IMR-90 (cell line): ENCODE measurements at regions not wholly inside any gene's neighbourhood (a gene's known extent, or its start where the extent isn't known, plus 50 kb on each side); places are given as distances from the start of the nearest gene placed in this dataset.

ENCODE experiments used
- ATAC-seq: fragments of 200-7000 bp; cut with Tn5 transposase; 2 replicates; pipeline ENCODE4 v1.9.1; 2020; ENCODE audit warnings: low read depth, mild to moderate bottlenecking, moderate library complexity
- BruUV-seq: library from RNA; stranded (reverse); fragments of 400-500 nt; replicated peaks from 2 replicates; lab custom pipeline; 2021; lab: Mats Ljungman, UMichigan
- CTCF ChIA-PET: fragments of 300-600 bp; formaldehyde crosslinking; extraction: SDS; loops from one replicate; lab custom pipeline; 2021; ENCODE audit warnings: antibody characterized with exemption; lab: Yijun Ruan, JAX
- POLR2A ChIA-PET: fragments of 300-600 bp; sonication (Branson Sonifier 250); formaldehyde crosslinking; loops from one replicate; lab custom pipeline; 2022; ENCODE audit warnings: antibody characterized with exemption; ENCODE audit not compliant: unreplicated experiment; lab: Charles Lee
- DNase-seq: peaks from one replicate; pipeline ENCODE4 v3.0.0; 2013
- H2AFZ ChIP-seq: replicated peaks from 2 replicates; pipeline ENCODE3; 2013; ENCODE audit warnings: low read length, mild to moderate bottlenecking; ENCODE audit not compliant: poor library complexity
- H2AK5ac ChIP-seq: 2 replicates; pipeline ENCODE4 v1.6.1; 2013; ENCODE audit warnings: low read depth, low read length, inconsistent platforms
- H2AK9ac ChIP-seq: replicated peaks from 2 replicates; pipeline ENCODE3; 2013; ENCODE audit warnings: mild to moderate bottlenecking, low read depth, low read length, moderate library complexity; ENCODE audit not compliant: poor library complexity
- H2BK120ac ChIP-seq: 2 replicates; pipeline ENCODE4 v1.6.1; 2013; ENCODE audit warnings: low read depth, low read length, inconsistent platforms
- H2BK15ac ChIP-seq: 3 replicates; pipeline ENCODE4 v1.6.1; 2013; ENCODE audit warnings: low read depth, low read length, inconsistent platforms
- H2BK20ac ChIP-seq: 2 replicates; pipeline ENCODE4 v1.6.1; 2013; ENCODE audit warnings: low read depth, mild to moderate bottlenecking, inconsistent platforms, low read length, moderate library complexity
- H2BK5ac ChIP-seq: 2 replicates; pipeline ENCODE4 v1.6.1; 2013; ENCODE audit warnings: mild to moderate bottlenecking, low read depth, low read length, inconsistent platforms; ENCODE audit not compliant: poor library complexity, severe bottlenecking
- H3K14ac ChIP-seq: replicated peaks from 2 replicates; pipeline ENCODE4 v1.6.1; 2013; ENCODE audit warnings: low read depth, low read length, inconsistent platforms
- H3K18ac ChIP-seq: 2 replicates; pipeline ENCODE4 v1.6.1; 2013; ENCODE audit warnings: low read depth, low read length, control low read depth
- H3K23ac ChIP-seq: 2 replicates; pipeline ENCODE4 v1.6.1; 2013; ENCODE audit warnings: low read depth, low read length, inconsistent platforms
- H3K27ac ChIP-seq: 2 replicates; pipeline ENCODE4 v1.5.1; 2013; ENCODE audit warnings: mild to moderate bottlenecking, control low read depth, low read length; ENCODE audit not compliant: insufficient read depth
- H3K27me3 ChIP-seq: 2 replicates; pipeline ENCODE4 v1.6.1; 2013; ENCODE audit warnings: low read length; ENCODE audit not compliant: control insufficient read depth, insufficient read depth
- H3K36me3 ChIP-seq: 2 replicates; pipeline ENCODE4 v1.6.1; 2013; ENCODE audit warnings: low read length, mixed read lengths; ENCODE audit not compliant: control insufficient read depth, insufficient read depth
- H3K4ac ChIP-seq: 2 replicates; pipeline ENCODE4 v1.6.1; 2013; ENCODE audit warnings: low read depth, low read length, inconsistent platforms
- H3K4me1 ChIP-seq: 2 replicates; pipeline ENCODE4 v1.6.1; 2013; ENCODE audit warnings: low read length, mixed read lengths; ENCODE audit not compliant: control insufficient read depth, insufficient read depth
- H3K4me2 ChIP-seq: 2 replicates; pipeline ENCODE4 v1.6.1; 2013; ENCODE audit warnings: low read depth, mild to moderate bottlenecking, control low read depth, low read length, moderate library complexity
- H3K4me3 ChIP-seq: 2 replicates; pipeline ENCODE4 v1.5.1; 2013; ENCODE audit warnings: low read depth, mild to moderate bottlenecking, control low read depth, low read length, moderate library complexity; ENCODE audit not compliant: insufficient read depth
- H3K56ac ChIP-seq: 2 replicates; pipeline ENCODE4 v1.6.1; 2013; ENCODE audit warnings: low read length, inconsistent platforms; ENCODE audit not compliant: insufficient read depth; ENCODE audit errors: extremely low read depth
- H3K79me1 ChIP-seq, 2 experiments: 2 replicates each; pipeline ENCODE4 v1.6.1; 2013; ENCODE audit warnings: low read length in 2 of 2, inconsistent platforms in 1 of 2, low read depth in 1 of 2
- H3K9ac ChIP-seq: 2 replicates; pipeline ENCODE4 v1.6.1; 2013; ENCODE audit warnings: low read depth, low read length, control low read depth
- H3K9me1 ChIP-seq: 2 replicates; pipeline ENCODE4 v1.6.1; 2013; ENCODE audit warnings: low read length, inconsistent platforms; ENCODE audit not compliant: insufficient read depth
- H3K9me3 ChIP-seq: 2 replicates; pipeline ENCODE4 v1.6.1; 2013; ENCODE audit warnings: low read length; ENCODE audit not compliant: control insufficient read depth, insufficient read depth
- H4K20me1 ChIP-seq: 2 replicates; pipeline ENCODE4 v1.6.1; 2013; ENCODE audit warnings: low read length, inconsistent platforms; ENCODE audit not compliant: insufficient read depth
- H4K5ac ChIP-seq: 2 replicates; pipeline ENCODE4 v1.6.1; 2013; ENCODE audit warnings: mild to moderate bottlenecking, low read depth, low read length, control low read depth
- H4K8ac ChIP-seq, 2 experiments: 2 replicates each; pipeline ENCODE4 v1.6.1; 2013; ENCODE audit warnings: low read depth in 2 of 2, low read length in 2 of 2, control low read depth in 1 of 2, inconsistent platforms in 1 of 2
- H4K91ac ChIP-seq: 2 replicates; pipeline ENCODE4 v1.6.1; 2013; ENCODE audit warnings: low read depth, low read length, inconsistent platforms; ENCODE audit not compliant: insufficient read depth
- CHD1 ChIP-seq: IDR thresholded peaks from 2 replicates; pipeline ENCODE4 v1.6.1; 2012; ENCODE audit warnings: low read depth, low read length, improper control_type of control experiment
- WGBS, 2 experiments: methylation state at CpG; one replicate each; pipeline versions ENCODE4 v1.1.5 to v1.1.7; 2013; ENCODE audit warnings: missing lambda C conversion rate in 2 of 2; ENCODE audit not compliant: insufficient read length in 1 of 2; ENCODE audit errors: extremely low coverage in 2 of 2; 5-methylcytosine and 5-hydroxymethylcytosine counted together
- dilution Hi-C: fragments of 300-500 bp; cut with HindIII; formaldehyde crosslinking; loops from one replicate; pipeline ENCODE4 v1.14.3; 2018; ENCODE audit warnings: low sequenced_read_pairs; ENCODE audit not compliant: unreplicated experiment
- in situ Hi-C: fragments of 300-500 bp; cut with MboI; formaldehyde crosslinking; loops from 3 replicates; pipeline ENCODE4 v1.14.3; 2019; ENCODE audit warnings: low sequenced_read_pairs, inconsistent platforms, mixed read lengths
- intact Hi-C: fragments of 100-400 bp; cut with micrococcal nuclease; formaldehyde crosslinking; loops from 2 replicates; pipeline ENCODE4 v1.10.0; 2022
- TF ChIP-seq, protein P1 (sequence below): fragments of 150-350 bp; IDR thresholded peaks from 2 replicates; pipeline ENCODE4 v1.6.1; 2016; ENCODE audit warnings: low read depth, mild to moderate bottlenecking, low read length, moderate library complexity, borderline replicate concordance

- H2AFZ ChIP-seq, result no peak overlapping the region
- no peak overlapping the region for H2BK5ac ChIP-seq
Measured at GRCh38 chr5:131068893-131069643, 96.0 kb downstream of the HINT1 start.

More at GRCh38 chr5:131068893-131069643, 96.0 kb downstream of the HINT1 start:
- Histone ChIP-seq H4K20me1 (no peaks in the 10 kb centered on the region), H3K27me3 (no peaks in the 10 kb centered on the region), H3K4me1 (no peaks in the 10 kb centered on the region), H3K9me3 (no peaks in the 10 kb centered on the region; the same call in 1 of the 2 replicates), H3K36me3 (no peaks in the 10 kb centered on the region), H2BK15ac (no peak overlapping the region), H3K18ac (no peak overlapping the region), H2BK20ac (no peak overlapping the region), H3K4me2 (no peak overlapping the region), H3K9ac (no peak overlapping the region), H3K27ac (no peak overlapping the region), H3K9me1 (no peaks in the 10 kb centered on the region), H4K8ac (no peak overlapping the region), H3K23ac (no peak overlapping the region), H4K5ac (no peak overlapping the region), H2AK9ac (no peak overlapping the region), H2AK5ac (no peak overlapping the region), H4K91ac (no peak overlapping the region), H3K14ac (no peak overlapping the region), H2BK120ac (no peak overlapping the region), H3K56ac (no peak overlapping the region), H3K4ac (no peak overlapping the region), H3K79me1 (no peaks in the 10 kb centered on the region), H3K4me3 (no peak overlapping the region)
- dilution Hi-C loops, result no loop called here
- no peak for ATAC-seq
- no TSS peak for BruUV-seq
- intact Hi-C loops, result no loop called here
- ChIA-PET CTCF (no interaction called here), POLR2A (no interaction called here)
- no peak for DNase-seq
- TF ChIP-seq, protein P1, sequence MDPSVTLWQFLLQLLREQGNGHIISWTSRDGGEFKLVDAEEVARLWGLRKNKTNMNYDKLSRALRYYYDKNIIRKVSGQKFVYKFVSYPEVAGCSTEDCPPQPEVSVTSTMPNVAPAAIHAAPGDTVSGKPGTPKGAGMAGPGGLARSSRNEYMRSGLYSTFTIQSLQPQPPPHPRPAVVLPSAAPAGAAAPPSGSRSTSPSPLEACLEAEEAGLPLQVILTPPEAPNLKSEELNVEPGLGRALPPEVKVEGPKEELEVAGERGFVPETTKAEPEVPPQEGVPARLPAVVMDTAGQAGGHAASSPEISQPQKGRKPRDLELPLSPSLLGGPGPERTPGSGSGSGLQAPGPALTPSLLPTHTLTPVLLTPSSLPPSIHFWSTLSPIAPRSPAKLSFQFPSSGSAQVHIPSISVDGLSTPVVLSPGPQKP, result no peak
- TF ChIP-seq CHD1, result no peak
- in situ Hi-C loops, result no loop called here
- WGBS, 2 experiments, result no CpG with 5 or more reads among the region's 2 CpGs
